Chondrocyte (in vitro differentiated cells): ENCODE measurements at regions not wholly inside any gene's neighbourhood (a gene's known extent, or its start where the extent isn't known, plus 50 kb on each side); places are given as distances from the start of the nearest gene placed in this dataset.

Experiments
- DNase-seq: peaks from one replicate; pipeline ENCODE4 v3.0.0; 2021; ENCODE audit warnings: mixed read lengths, low spot score
- H3K27ac Mint-ChIP-seq: one replicate; pipeline ENCODE4 v1.8.0; 2021; ENCODE audit warnings: mild to moderate bottlenecking, moderate library complexity, mixed read lengths; ENCODE audit not compliant: unreplicated experiment
- H3K27me3 Mint-ChIP-seq: 2 replicates; pipeline ENCODE4 v1.8.0; 2021; ENCODE audit warnings: low read depth, mixed read lengths
- H3K36me3 Mint-ChIP-seq: 2 replicates; pipeline ENCODE4 v1.8.0; 2021; ENCODE audit warnings: low read depth, mixed read lengths
- H3K4me1 Mint-ChIP-seq: 2 replicates; pipeline ENCODE4 v1.8.0; 2021; ENCODE audit warnings: low read depth, mild to moderate bottlenecking, mixed read lengths
- H3K4me3 Mint-ChIP-seq: one replicate; pipeline ENCODE4 v1.8.0; 2021; ENCODE audit warnings: mild to moderate bottlenecking, moderate library complexity, mixed read lengths; ENCODE audit not compliant: unreplicated experiment
- H3K9me3 Mint-ChIP-seq: 2 replicates; pipeline ENCODE4 v1.8.0; 2021; ENCODE audit warnings: low read depth, mixed read lengths
- TF ChIP-seq, protein P1 (sequence below): fragments of 200-600 bp; sonication (generic); IDR thresholded peaks from 2 replicates; pipeline ENCODE4 v1.5.0; 2021; ENCODE audit warnings: antibody characterized with exemption, mild to moderate bottlenecking, moderate library complexity

DNA sequence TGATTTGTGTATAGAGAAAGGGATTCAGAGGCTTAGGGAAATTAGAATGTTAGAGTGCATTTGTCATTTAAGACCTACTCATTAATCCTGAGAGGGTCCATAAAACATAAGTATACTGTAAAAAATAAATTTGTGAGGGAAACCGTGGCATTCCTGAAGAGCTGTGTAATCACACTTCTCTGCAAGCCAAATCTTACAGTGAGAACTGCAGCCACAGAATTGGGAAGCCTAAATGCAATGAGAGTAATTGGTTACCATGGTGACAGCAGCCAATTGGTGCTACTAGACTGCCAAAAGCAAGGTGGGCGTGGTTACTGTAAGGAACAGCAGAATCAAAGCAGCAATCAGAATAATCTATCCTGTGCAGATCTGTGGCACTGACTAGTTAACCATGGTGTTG lies 345.2 kb upstream of the GRID2 start:
- H3K4me3 Mint-ChIP-seq: no peak overlapping the region
- TF ChIP-seq, protein P1, sequence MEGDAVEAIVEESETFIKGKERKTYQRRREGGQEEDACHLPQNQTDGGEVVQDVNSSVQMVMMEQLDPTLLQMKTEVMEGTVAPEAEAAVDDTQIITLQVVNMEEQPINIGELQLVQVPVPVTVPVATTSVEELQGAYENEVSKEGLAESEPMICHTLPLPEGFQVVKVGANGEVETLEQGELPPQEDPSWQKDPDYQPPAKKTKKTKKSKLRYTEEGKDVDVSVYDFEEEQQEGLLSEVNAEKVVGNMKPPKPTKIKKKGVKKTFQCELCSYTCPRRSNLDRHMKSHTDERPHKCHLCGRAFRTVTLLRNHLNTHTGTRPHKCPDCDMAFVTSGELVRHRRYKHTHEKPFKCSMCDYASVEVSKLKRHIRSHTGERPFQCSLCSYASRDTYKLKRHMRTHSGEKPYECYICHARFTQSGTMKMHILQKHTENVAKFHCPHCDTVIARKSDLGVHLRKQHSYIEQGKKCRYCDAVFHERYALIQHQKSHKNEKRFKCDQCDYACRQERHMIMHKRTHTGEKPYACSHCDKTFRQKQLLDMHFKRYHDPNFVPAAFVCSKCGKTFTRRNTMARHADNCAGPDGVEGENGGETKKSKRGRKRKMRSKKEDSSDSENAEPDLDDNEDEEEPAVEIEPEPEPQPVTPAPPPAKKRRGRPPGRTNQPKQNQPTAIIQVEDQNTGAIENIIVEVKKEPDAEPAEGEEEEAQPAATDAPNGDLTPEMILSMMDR: no peak
- no peaks in the 10 kb centered on the region for H3K36me3 Mint-ChIP-seq
- H3K27me3 Mint-ChIP-seq: no peaks in the 10 kb centered on the region
- peaks cover 13% of the 10 kb centered on the region for H3K9me3 Mint-ChIP-seq
- no peak for DNase-seq
- H3K27ac Mint-ChIP-seq: no peak overlapping the region
- H3K4me1 Mint-ChIP-seq: no peaks in the 10 kb centered on the region

DNA sequence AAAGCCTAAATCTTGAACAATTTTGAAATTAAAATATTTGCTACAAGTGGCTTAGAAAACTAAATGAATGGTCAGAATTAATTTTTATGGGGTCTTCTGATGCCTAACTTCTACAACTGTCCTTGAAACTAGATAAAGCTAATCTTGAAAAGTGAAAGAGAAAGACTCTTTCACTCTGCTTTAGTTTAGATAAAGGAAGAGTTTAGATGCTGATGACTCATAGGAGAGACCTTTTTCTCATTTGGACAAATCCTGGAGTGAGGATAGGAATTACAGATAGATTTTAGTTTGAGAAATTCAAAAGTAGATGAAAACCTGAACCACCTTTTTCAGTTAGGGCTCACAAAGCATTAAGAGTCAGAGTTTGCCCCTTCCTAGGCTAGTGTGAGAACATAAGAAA lies 342.3 kb upstream of the GRID2 start:
- no peak overlapping the region for H3K27ac Mint-ChIP-seq
- DNase-seq: no peak
- H3K27me3 Mint-ChIP-seq: no peaks in the 10 kb centered on the region
- H3K9me3 Mint-ChIP-seq: peaks cover 1% of the 10 kb centered on the region
- TF ChIP-seq, protein P1: no peak
- H3K36me3 Mint-ChIP-seq: no peaks in the 10 kb centered on the region
- no peak overlapping the region for H3K4me3 Mint-ChIP-seq
- no peaks in the 10 kb centered on the region for H3K4me1 Mint-ChIP-seq

DNA sequence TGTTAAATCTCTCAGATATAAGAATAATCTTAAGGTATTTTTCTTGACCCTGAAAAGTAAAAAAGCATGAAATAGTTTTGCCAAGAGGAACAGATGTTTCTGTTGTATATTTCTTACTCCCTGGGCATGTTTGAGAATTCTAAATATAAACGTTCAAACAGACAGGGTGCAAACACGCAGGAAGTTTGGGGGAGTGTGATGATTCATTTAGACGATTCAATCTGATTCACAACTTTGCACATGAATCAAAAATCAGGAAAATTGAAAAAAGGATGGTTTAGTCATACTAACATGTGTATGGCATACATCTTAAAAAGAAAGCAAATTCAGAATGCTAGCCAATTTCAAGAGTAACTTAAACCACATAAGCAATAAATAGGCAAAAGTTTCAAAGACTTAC lies 340.3 kb upstream of the GRID2 start:
- no peaks in the 10 kb centered on the region for H3K36me3 Mint-ChIP-seq
- no peak overlapping the region for H3K4me3 Mint-ChIP-seq
- H3K27me3 Mint-ChIP-seq: peaks cover 2% of the 10 kb centered on the region
- H3K27ac Mint-ChIP-seq: no peak overlapping the region
- H3K9me3 Mint-ChIP-seq: no peaks in the 10 kb centered on the region
- TF ChIP-seq, protein P1: no peak
- no peak for DNase-seq
- H3K4me1 Mint-ChIP-seq: no peaks in the 10 kb centered on the region

DNA sequence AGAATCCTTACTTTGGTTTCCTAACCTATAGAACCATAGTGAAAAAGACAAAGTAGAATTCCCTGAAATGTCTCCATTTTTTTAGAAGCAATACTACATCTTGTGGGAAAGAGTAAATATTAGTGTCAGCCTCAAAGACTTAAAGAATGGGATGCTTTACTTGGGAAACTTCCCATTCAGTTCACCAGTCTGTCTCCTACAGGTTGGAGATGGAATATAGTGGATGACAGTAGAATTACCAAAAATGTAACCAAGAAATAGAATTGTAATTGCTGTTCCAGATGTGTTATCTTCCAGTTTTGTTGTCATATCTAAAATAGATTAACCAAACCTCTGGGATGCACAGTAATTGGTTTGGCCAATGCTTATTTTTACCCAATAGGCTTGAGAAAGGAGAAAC lies 338.6 kb upstream of the GRID2 start:
- Mint-ChIP-seq H3K4me1 (no peaks in the 10 kb centered on the region), H3K27me3 (peaks cover 2% of the 10 kb centered on the region), H3K27ac (no peak overlapping the region), H3K4me3 (no peak overlapping the region), H3K9me3 (no peaks in the 10 kb centered on the region), H3K36me3 (no peaks in the 10 kb centered on the region)
- TF ChIP-seq, protein P1: no peak
- no peak for DNase-seq

DNA sequence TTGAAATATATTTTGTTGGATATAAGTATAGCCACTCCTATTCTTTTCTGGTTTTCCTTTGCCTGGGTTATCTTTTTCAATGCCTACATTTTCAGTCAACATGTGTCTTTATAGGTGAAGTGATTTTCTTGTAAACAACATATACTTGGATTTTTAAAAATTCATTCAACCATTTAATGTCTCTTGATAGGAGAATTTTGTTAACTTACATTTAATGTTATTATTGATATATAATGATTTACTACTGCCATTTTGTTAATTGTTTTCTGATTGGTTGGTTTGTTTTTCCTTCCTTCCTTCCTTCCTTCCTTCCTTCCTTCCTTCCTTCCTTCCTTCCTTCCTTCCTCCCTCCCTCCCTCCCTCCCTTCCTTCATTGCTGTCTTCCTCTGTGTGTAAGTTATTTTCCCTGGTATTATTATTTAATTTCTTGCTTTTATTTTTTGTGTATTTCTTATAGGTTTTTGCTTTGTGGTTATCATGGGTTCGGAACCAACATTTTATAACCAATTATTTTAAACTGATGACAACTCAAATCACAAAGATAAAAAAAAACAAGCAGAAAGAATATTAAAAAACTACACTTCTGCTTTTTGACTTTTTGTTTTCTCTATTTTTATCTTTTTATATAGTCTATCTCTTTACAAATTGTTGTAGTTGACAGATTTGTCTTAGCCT lies 330.1 kb upstream of the GRID2 start:
- Mint-ChIP-seq H3K9me3 (peaks cover 28% of the 10 kb centered on the region), H3K4me1 (no peaks in the 10 kb centered on the region), H3K27ac (no peak overlapping the region), H3K36me3 (no peaks in the 10 kb centered on the region), H3K4me3 (no peak overlapping the region), H3K27me3 (no peaks in the 10 kb centered on the region)
- TF ChIP-seq, protein P1: no peak
- no peak for DNase-seq
